Thyroid gland (tissue), 4 donors: ENCODE measurements at regions not wholly inside any gene's neighbourhood (a gene's known extent, or its start where the extent isn't known, plus 50 kb on each side); places are given as distances from the start of the nearest gene placed in this dataset.

Experiments
- POLR2A ChIP-seq, 2 donors: fragments of 450-650 bp; IDR thresholded peaks; one replicate each; pipeline ENCODE4 v1.6.1; 2017; ENCODE audit warnings: antibody characterized with exemption in 2 of 2, mild to moderate bottlenecking in 2 of 2, moderate library complexity in 1 of 2
- TF ChIP-seq, protein P1 (sequence below), 6 experiments: fragments of 200-600 bp in 3 of 6; fragments of 450-650 bp in 3 of 6; sonication (generic) in 3 of 6; IDR thresholded peaks; one replicate each; pipeline ENCODE4 v1.5.1; 2016 to 2019; ENCODE audit warnings: antibody characterized with exemption in 6 of 6, mild to moderate bottlenecking in 2 of 6, inconsistent platforms in 1 of 6, moderate library complexity in 1 of 6

DNA sequence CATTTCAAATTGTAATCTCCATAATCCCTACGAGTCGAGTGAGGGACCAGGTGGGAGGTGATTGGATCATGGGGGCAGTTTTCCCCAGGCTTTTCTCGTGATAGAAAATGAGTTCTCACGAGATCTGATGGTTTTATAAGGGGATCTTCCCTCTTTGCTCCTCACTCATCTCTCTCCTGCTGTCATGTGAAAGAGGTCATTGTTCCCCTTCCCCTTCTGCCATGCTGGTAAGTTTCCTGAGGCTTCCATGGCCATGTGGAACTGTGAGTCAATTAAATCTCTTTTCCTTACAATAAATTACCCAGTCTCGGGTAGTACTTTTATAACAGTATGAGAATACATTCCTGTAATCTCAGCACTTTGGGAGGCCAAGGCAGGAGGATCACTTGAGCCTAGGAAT, 76.7 kb upstream of the MARCHF10 start:
- TF ChIP-seq, protein P1, sequence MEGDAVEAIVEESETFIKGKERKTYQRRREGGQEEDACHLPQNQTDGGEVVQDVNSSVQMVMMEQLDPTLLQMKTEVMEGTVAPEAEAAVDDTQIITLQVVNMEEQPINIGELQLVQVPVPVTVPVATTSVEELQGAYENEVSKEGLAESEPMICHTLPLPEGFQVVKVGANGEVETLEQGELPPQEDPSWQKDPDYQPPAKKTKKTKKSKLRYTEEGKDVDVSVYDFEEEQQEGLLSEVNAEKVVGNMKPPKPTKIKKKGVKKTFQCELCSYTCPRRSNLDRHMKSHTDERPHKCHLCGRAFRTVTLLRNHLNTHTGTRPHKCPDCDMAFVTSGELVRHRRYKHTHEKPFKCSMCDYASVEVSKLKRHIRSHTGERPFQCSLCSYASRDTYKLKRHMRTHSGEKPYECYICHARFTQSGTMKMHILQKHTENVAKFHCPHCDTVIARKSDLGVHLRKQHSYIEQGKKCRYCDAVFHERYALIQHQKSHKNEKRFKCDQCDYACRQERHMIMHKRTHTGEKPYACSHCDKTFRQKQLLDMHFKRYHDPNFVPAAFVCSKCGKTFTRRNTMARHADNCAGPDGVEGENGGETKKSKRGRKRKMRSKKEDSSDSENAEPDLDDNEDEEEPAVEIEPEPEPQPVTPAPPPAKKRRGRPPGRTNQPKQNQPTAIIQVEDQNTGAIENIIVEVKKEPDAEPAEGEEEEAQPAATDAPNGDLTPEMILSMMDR (IDR thresholded peaks at IDR 0.05) = no peak
- TF ChIP-seq POLR2A (IDR thresholded peaks at IDR 0.05) = no peak
